ENCODE measurements at regions not wholly inside any gene's neighbourhood (a gene's known extent, or its start where the extent isn't known, plus 50 kb on each side); places are given as distances from the start of the nearest gene placed in this dataset.

DNA sequence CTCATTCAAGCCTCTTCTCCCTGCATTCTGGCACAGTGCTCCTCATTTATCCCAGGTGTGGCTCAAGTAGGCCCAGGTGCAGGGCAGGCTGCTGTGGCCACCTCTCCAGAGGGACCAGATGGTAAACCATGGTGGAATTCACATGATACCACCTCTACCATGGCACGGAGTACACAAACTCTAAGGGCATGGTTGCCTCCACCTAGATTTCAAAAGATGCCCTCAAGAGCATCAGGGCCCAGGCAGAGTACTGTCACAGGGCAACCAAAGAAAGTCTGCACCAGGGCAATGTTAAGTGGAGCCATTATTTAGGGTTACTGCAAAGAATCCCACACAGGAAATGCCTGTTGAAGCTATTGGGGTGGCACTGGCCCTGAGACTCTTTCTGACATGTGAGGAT, 647.1 kb upstream of the MIR17HG start:
- POLR2A ChIA-PET: no interaction called here
- no peak for ATAC-seq (ENCODE audit: low read depth)
- Mint-ChIP-seq H3K27ac (no peak overlapping the region), H3K36me3 (ENCODE audit: low read depth) (no peaks in the 10 kb centered on the region), H3K4me3 (no peak overlapping the region), H3K27me3 (no peaks in the 10 kb centered on the region), H3K9me3 (peaks cover 10% of the 10 kb centered on the region), H3K4me1 (no peaks in the 10 kb centered on the region)
- intact Hi-C loops (cut with micrococcal nuclease): no loop called here
- CTCF ChIA-PET: no interaction called here
- DNase-seq: no peak
- TF ChIP-seq, protein P1, sequence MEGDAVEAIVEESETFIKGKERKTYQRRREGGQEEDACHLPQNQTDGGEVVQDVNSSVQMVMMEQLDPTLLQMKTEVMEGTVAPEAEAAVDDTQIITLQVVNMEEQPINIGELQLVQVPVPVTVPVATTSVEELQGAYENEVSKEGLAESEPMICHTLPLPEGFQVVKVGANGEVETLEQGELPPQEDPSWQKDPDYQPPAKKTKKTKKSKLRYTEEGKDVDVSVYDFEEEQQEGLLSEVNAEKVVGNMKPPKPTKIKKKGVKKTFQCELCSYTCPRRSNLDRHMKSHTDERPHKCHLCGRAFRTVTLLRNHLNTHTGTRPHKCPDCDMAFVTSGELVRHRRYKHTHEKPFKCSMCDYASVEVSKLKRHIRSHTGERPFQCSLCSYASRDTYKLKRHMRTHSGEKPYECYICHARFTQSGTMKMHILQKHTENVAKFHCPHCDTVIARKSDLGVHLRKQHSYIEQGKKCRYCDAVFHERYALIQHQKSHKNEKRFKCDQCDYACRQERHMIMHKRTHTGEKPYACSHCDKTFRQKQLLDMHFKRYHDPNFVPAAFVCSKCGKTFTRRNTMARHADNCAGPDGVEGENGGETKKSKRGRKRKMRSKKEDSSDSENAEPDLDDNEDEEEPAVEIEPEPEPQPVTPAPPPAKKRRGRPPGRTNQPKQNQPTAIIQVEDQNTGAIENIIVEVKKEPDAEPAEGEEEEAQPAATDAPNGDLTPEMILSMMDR (IDR thresholded peaks at IDR 0.05): no peak

DNA sequence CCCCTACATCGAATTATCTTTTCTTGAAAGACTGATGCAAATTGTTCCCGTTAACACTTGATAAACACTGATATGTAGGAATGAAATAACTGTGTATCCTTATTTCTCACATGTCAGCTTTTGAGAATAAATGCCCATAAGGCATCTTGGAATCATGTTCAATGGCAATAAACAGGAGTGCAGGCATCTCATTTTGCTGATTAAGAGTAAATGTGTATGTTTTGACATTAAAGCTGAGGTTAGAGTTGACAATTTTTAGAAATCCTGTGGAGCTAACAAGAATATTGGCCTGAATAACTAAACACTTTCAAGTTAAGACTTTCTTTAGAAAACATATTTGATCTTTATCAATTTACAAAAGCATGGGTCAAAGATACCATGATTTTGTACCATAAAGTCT, 646.2 kb upstream of the MIR17HG start:
- Mint-ChIP-seq H3K36me3 (ENCODE audit: low read depth) (no peaks in the 10 kb centered on the region), H3K27ac (no peak overlapping the region), H3K9me3 (peaks cover 10% of the 10 kb centered on the region), H3K27me3 (no peaks in the 10 kb centered on the region), H3K4me3 (no peak overlapping the region), H3K4me1 (no peaks in the 10 kb centered on the region)
- ChIA-PET POLR2A (no interaction called here), CTCF (no interaction called here)
- DNase-seq (no peak), ATAC-seq (ENCODE audit: low read depth) (no peak)
- TF ChIP-seq, protein P1 (IDR thresholded peaks at IDR 0.05): no peak
- intact Hi-C loops (cut with micrococcal nuclease): no loop called here

DNA sequence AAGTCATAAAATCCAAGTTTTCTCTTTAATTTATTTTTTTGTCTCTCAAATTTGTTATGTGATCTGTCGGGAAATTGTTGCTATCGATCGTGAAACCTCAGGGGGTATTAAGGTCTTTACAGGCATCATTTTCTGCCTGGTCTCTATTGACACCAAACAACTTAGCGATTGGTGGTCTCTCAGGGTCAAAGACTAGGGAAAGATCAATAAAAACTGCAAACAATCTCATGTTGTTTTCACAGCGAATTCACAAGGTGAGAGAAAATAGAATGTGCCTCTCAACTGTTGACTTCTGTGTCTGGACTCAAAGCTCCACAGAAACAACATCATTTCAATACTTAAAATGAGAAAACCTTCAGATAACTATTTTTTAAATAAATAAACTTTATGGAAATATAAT, 645.4 kb upstream of the MIR17HG start:
- Mint-ChIP-seq H3K9me3 (peaks cover 10% of the 10 kb centered on the region), H3K4me3 (no peak overlapping the region)
- intact Hi-C loops (cut with micrococcal nuclease): no loop called here

DNA sequence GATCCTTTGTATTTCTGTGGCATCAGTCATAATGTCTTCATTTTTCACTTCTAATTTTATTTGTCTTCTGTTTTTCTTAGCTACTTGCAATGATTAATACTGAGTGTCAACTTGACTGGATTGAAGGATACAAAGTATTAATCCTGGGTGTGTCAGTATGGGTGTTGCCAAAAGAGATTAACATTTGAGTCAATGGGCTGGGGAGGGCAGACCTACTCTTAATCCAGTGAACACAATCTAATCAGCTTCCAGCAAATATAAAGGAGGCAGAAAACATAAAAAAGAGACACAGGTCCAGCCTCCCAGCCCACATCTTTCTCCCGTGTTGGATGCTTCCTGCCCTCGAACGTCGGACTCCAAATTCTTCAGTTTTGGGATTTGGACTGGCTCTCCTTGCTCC, 640.9 kb upstream of the MIR17HG start:
- intact Hi-C loops (cut with micrococcal nuclease): no loop called here
- DNase-seq (no peak), ATAC-seq (ENCODE audit: low read depth) (no peak)
- TF ChIP-seq, protein P1 (IDR thresholded peaks at IDR 0.05): no peak
- Mint-ChIP-seq H3K4me1 (no peaks in the 10 kb centered on the region), H3K27me3 (no peaks in the 10 kb centered on the region), H3K36me3 (ENCODE audit: low read depth) (no peaks in the 10 kb centered on the region), H3K27ac (no peak overlapping the region), H3K4me3 (no peak overlapping the region), H3K9me3 (peaks cover 6% of the 10 kb centered on the region)
- ChIA-PET POLR2A (no interaction called here), CTCF (no interaction called here)

More for the DNA sequence above, 645.4 kb upstream of the MIR17HG start:
- ATAC-seq (ENCODE audit: low read depth) (no peak), DNase-seq (no peak)
- ChIA-PET POLR2A (no interaction called here), CTCF (no interaction called here)
- H3K36me3 Mint-ChIP-seq (ENCODE audit: low read depth): no peaks in the 10 kb centered on the region
- TF ChIP-seq, protein P1 (IDR thresholded peaks at IDR 0.05): no peak
- H3K4me1 Mint-ChIP-seq: no peaks in the 10 kb centered on the region
- no peak overlapping the region for H3K27ac Mint-ChIP-seq
- H3K27me3 Mint-ChIP-seq: no peaks in the 10 kb centered on the region

DNA sequence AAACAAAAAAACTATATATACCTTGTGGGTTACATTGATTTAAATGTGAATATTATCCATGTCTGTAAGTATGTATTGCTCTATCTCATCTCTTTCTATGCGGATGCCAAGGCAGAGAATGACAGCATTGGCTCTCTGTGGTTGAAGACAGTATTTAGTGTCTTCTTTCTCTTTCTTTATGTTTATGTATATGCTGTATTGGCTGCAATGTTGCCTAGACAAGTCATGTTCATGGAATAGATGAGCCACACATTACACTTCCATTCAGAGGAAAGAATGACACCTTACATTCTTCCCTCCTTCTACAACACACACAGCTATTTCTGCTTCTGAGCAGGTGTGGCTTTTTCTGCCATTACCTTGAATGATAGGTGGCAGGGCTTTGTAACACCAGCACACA, 639.4 kb upstream of the MIR17HG start:
- H3K36me3 Mint-ChIP-seq (ENCODE audit: low read depth): no peaks in the 10 kb centered on the region
- ATAC-seq (ENCODE audit: low read depth): no peak
- TF ChIP-seq, protein P1 (IDR thresholded peaks at IDR 0.05): no peak
- no peaks in the 10 kb centered on the region for H3K27me3 Mint-ChIP-seq
- ChIA-PET CTCF (no interaction called here), POLR2A (no interaction called here)
- no peak overlapping the region for H3K4me3 Mint-ChIP-seq
- DNase-seq: no peak
- H3K27ac Mint-ChIP-seq: no peak overlapping the region
- intact Hi-C loops (cut with micrococcal nuclease): no loop called here
- no peaks in the 10 kb centered on the region for H3K4me1 Mint-ChIP-seq
- peaks cover 9% of the 10 kb centered on the region for H3K9me3 Mint-ChIP-seq
